ENCODE measurements at regions not wholly inside any gene's neighbourhood (a gene's known extent, or its start where the extent isn't known, plus 50 kb on each side); places are given as distances from the start of the nearest gene placed in this dataset.

- no peak for TF ChIP-seq CTCF (IDR thresholded peaks at IDR 0.05; ENCODE audit: poor library complexity)
- no peak for TF ChIP-seq EZH2 (IDR thresholded peaks at IDR 0.05; ENCODE audit: borderline replicate concordance)
Measured at GRCh38 chr7:9645756-9646155, 1212.3 kb downstream of the NXPH1 start.

Measured in hepatocyte (in vitro differentiated cells).